ENCODE measurements at regions not wholly inside any gene's neighbourhood (a gene's known extent, or its start where the extent isn't known, plus 50 kb on each side); places are given as distances from the start of the nearest gene placed in this dataset.

DNA sequence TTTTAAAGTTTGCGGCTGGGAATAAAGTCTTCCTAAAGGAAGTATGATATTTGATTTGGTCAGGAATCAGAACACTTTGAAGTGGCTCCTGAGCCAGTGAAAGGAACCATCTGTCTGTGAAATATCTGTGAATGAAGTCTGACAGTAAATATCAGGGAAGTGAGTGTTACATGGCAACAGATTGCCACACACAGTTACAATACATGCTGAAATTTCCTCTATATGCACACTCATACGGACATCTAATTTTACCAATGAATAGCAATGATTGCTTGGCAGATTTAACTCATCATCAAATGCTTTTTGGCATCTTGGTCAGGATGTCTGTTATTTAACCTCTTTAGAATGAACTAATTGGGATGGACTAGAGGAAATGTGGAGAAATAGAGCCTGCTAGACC lies 1023.8 kb downstream of the FAT4 start:
- Histone ChIP-seq H3K9me3 (ENCODE audit: control insufficient read depth, low read length) (no peaks in the 10 kb centered on the region), H3K4me3 (ENCODE audit: low read length in 2 of 2) (no peak overlapping the region), H3K4me1 (ENCODE audit: control insufficient read depth in 1 of 2, insufficient read depth in 2 of 2, low read length in 2 of 2) (no peaks in the 10 kb centered on the region), H3K36me3 (ENCODE audit: control insufficient read depth in 1 of 2, insufficient read depth in 2 of 2, low read length in 1 of 2) (no peaks in the 10 kb centered on the region), H3K27me3 (ENCODE audit: control insufficient read depth in 1 of 2, insufficient read depth in 2 of 2, low read length in 1 of 2) (no peaks in the 10 kb centered on the region), H3K27ac (ENCODE audit: low read depth in 1 of 2, low read length in 2 of 2) (no peak overlapping the region)
- DNase-seq (no peak), ATAC-seq (ENCODE audit: low FRiP score) (no peak)
- WGBS, 2 donors: 76 to 77% methylated on average over 2 of the region's 2 CpGs
- intact Hi-C loops (cut with DNase I): no loop called here

DNA sequence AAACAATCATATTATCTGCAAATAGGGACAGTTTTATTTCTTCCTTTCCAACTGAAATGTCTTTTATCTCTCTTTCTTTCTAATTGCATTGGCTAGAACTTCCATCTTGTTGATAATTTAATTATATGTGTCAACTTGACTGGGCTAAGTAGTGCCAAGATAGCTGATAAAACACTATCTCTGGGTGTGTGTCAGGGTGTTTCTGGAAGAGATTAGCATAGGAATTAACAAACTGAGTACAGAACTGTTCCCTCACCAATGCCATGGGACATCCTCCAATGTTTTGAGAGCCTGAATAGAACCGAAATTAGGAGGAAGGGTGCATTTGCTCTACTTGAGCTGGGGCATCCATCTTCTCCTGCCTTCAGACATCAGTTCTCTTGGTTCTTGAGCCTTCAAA lies 1027.2 kb downstream of the FAT4 start:
- H3K27ac ChIP-seq (ENCODE audit: low read depth in 1 of 2, low read length in 2 of 2): no peak overlapping the region
- no peak for DNase-seq
- WGBS, 2 donors: 43 to 59% methylated on average over 1 of the region's 1 CpG
- intact Hi-C loops (cut with DNase I): no loop called here
- no peaks in the 10 kb centered on the region for H3K4me1 ChIP-seq (ENCODE audit: control insufficient read depth in 1 of 2, insufficient read depth in 2 of 2, low read length in 2 of 2)
- no peaks in the 10 kb centered on the region for H3K9me3 ChIP-seq (ENCODE audit: control insufficient read depth, low read length)
- H3K36me3 ChIP-seq (ENCODE audit: control insufficient read depth in 1 of 2, insufficient read depth in 2 of 2, low read length in 1 of 2): no peaks in the 10 kb centered on the region
- no peak overlapping the region for H3K4me3 ChIP-seq (ENCODE audit: low read length in 2 of 2)
- no peak for ATAC-seq (ENCODE audit: low FRiP score)
- H3K27me3 ChIP-seq (ENCODE audit: control insufficient read depth in 1 of 2, insufficient read depth in 2 of 2, low read length in 1 of 2): no peaks in the 10 kb centered on the region

DNA sequence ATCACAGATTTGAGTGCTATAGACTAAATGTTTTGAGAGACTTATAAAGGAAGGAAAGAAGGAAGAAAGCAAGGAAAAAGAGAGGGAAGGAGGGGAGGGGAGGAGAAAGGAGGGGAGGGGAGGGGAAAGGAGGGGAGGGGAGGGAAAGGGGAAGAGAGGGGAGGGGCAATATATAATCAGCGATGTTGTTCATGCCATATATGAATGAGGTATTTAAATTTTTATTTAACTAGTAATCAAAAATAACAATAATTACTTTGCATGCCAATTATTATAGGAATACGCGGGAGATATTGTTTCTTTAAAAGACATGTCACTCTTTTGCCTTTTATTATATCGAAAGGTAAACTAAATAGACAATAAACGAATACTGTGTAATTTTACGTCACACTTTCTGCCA lies 1029.7 kb downstream of the FAT4 start:
- H3K4me3 ChIP-seq (ENCODE audit: low read length in 2 of 2): no peak overlapping the region
- H3K27me3 ChIP-seq (ENCODE audit: control insufficient read depth in 1 of 2, insufficient read depth in 2 of 2, low read length in 1 of 2): no peaks in the 10 kb centered on the region
- 89 to 94% methylated on average over 6 of the region's 6 CpGs for WGBS, 2 donors
- intact Hi-C loops (cut with DNase I): no loop called here
- ATAC-seq (ENCODE audit: low FRiP score) (no peak), DNase-seq (no peak)
- H3K4me1 ChIP-seq (ENCODE audit: control insufficient read depth in 1 of 2, insufficient read depth in 2 of 2, low read length in 2 of 2): no peaks in the 10 kb centered on the region
- no peaks in the 10 kb centered on the region for H3K9me3 ChIP-seq (ENCODE audit: control insufficient read depth, low read length)
- no peaks in the 10 kb centered on the region for H3K36me3 ChIP-seq (ENCODE audit: control insufficient read depth in 1 of 2, insufficient read depth in 2 of 2, low read length in 1 of 2)
- H3K27ac ChIP-seq (ENCODE audit: low read depth in 1 of 2, low read length in 2 of 2): no peak overlapping the region

DNA sequence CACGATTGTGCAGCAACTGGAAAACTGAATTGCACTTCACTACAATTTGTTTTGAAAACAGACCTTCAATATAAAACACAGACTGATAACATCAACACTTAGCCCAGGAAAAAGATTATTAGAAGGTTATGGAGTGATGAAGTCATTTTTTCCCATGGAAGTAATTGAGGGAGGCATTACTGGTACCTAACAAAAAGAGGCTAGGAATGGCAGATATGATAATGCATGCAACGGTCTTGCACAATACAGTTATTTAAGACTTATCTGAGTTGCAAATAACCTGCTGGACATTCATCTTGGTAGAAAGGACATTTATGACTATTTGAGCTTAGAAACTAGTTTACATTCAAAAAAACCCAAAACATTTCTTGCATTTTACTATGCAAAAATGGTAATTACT lies 1031.9 kb downstream of the FAT4 start:
- no peaks in the 10 kb centered on the region for H3K9me3 ChIP-seq (ENCODE audit: control insufficient read depth, low read length)
- 80 to 84% methylated on average over 2 of the region's 2 CpGs for WGBS, 2 donors

DNA sequence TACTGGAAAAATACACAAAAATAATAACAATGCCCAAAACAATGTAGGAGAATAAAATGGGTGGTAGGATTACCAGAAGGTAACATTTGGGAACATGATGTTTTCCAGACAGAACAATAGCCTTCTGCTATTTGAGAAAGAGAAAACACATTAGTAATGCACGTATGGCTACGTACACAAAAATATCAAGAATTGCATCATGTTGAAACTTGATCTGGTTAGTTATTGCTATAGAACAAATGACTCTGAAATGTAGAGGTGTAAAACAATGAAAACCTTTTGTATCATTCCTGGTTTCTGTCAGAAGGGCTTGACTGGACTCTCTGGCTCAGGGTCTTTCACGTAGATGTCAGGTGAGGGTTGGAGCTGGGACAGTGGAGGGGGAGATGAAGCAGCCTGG lies 1040.0 kb downstream of the FAT4 start:
- no peaks in the 10 kb centered on the region for H3K4me1 ChIP-seq (ENCODE audit: control insufficient read depth in 1 of 2, insufficient read depth in 2 of 2, low read length in 2 of 2)
- no peaks in the 10 kb centered on the region for H3K36me3 ChIP-seq (ENCODE audit: control insufficient read depth in 1 of 2, insufficient read depth in 2 of 2, low read length in 1 of 2)
- no peaks in the 10 kb centered on the region for H3K27me3 ChIP-seq (ENCODE audit: control insufficient read depth in 1 of 2, insufficient read depth in 2 of 2, low read length in 1 of 2)
- ATAC-seq (ENCODE audit: low FRiP score): no peak
- H3K27ac ChIP-seq (ENCODE audit: low read depth in 1 of 2, low read length in 2 of 2): no peak overlapping the region
- no peak for DNase-seq
- WGBS, 2 donors: 87 to 90% methylated on average over 3 of the region's 3 CpGs
- intact Hi-C loops (cut with DNase I): no loop called here
- no peak overlapping the region for H3K4me3 ChIP-seq (ENCODE audit: low read length in 2 of 2)
- no peaks in the 10 kb centered on the region for H3K9me3 ChIP-seq (ENCODE audit: control insufficient read depth, low read length)

More for the DNA sequence above, 1031.9 kb downstream of the FAT4 start:
- Histone ChIP-seq H3K27ac (ENCODE audit: low read depth in 1 of 2, low read length in 2 of 2) (no peak overlapping the region), H3K4me1 (ENCODE audit: control insufficient read depth in 1 of 2, insufficient read depth in 2 of 2, low read length in 2 of 2) (no peaks in the 10 kb centered on the region), H3K27me3 (ENCODE audit: control insufficient read depth in 1 of 2, insufficient read depth in 2 of 2, low read length in 1 of 2) (no peaks in the 10 kb centered on the region), H3K36me3 (ENCODE audit: control insufficient read depth in 1 of 2, insufficient read depth in 2 of 2, low read length in 1 of 2) (no peaks in the 10 kb centered on the region), H3K4me3 (ENCODE audit: low read length in 2 of 2) (no peak overlapping the region)
- intact Hi-C loops (cut with DNase I): loop anchor here in 1 of 2 donors (5.0 kb wide), 1 partner anchor 39 kb away; no protein-coding TSS in a partner anchor
- no peak for DNase-seq
- ATAC-seq (ENCODE audit: low FRiP score): no peak

DNA sequence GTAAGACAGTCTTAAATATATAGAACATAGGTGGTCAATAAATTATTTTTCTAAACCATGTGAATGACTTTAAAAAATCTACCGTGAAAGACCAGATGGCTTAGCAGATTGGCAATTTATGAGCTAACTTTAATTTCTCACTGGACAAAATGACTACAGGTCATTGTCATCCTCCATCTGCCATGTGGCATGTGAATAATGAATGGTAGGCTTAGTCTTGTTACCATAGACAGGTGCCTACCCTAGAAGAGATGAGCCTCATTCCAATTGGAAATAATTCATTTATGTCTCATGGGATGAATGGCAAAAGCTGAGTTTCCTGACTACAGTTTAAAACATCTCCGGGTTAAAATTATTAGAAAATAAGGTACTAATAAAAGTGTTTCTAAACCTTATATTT lies 1043.3 kb downstream of the FAT4 start:
- H3K36me3 ChIP-seq (ENCODE audit: control insufficient read depth in 1 of 2, insufficient read depth in 2 of 2, low read length in 1 of 2): no peaks in the 10 kb centered on the region
- no peaks in the 10 kb centered on the region for H3K9me3 ChIP-seq (ENCODE audit: control insufficient read depth, low read length)
- no peak overlapping the region for H3K4me3 ChIP-seq (ENCODE audit: low read length in 2 of 2)
- H3K27me3 ChIP-seq (ENCODE audit: control insufficient read depth in 1 of 2, insufficient read depth in 2 of 2, low read length in 1 of 2): no peaks in the 10 kb centered on the region
- no peak overlapping the region for H3K27ac ChIP-seq (ENCODE audit: low read depth in 1 of 2, low read length in 2 of 2)
- H3K4me1 ChIP-seq (ENCODE audit: control insufficient read depth in 1 of 2, insufficient read depth in 2 of 2, low read length in 2 of 2): no peaks in the 10 kb centered on the region
- 88 to 91% methylated on average over 2 of the region's 2 CpGs for WGBS, 2 donors
- no peak for ATAC-seq (ENCODE audit: low FRiP score)
- no peak for DNase-seq
- intact Hi-C loops (cut with DNase I): no loop called here

DNA sequence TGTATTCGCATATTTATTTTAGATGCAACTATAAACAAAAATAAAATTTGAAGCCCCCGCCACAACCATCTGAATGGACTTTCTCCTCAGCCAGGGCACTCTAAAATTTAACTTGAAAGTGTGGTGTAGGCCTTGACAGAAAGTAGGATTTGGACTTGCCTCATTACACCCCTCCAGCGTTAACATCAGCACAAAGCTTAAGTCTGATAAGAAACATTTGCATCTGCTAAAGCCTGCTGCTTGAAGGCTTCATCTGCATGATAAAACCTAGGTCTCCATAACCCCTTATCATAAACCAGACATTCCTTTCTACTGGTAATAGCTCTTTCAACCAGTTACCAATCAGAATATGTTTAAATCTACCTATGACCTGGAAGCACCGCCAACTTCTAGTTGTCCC lies 1046.5 kb downstream of the FAT4 start:
- Histone ChIP-seq H3K4me3 (ENCODE audit: low read length in 2 of 2) (no peak overlapping the region), H3K27ac (ENCODE audit: low read depth in 1 of 2, low read length in 2 of 2) (no peak overlapping the region), H3K4me1 (ENCODE audit: control insufficient read depth in 1 of 2, insufficient read depth in 2 of 2, low read length in 2 of 2) (no peaks in the 10 kb centered on the region), H3K27me3 (ENCODE audit: control insufficient read depth in 1 of 2, insufficient read depth in 2 of 2, low read length in 1 of 2) (no peaks in the 10 kb centered on the region), H3K9me3 (ENCODE audit: control insufficient read depth, low read length) (no peaks in the 10 kb centered on the region), H3K36me3 (ENCODE audit: control insufficient read depth in 1 of 2, insufficient read depth in 2 of 2, low read length in 1 of 2) (no peaks in the 10 kb centered on the region)
- ATAC-seq (ENCODE audit: low FRiP score) (no peak), DNase-seq (no peak)
- WGBS, 2 donors: 69 to 87% methylated on average over 4 of the region's 4 CpGs
- intact Hi-C loops (cut with DNase I): no loop called here

DNA sequence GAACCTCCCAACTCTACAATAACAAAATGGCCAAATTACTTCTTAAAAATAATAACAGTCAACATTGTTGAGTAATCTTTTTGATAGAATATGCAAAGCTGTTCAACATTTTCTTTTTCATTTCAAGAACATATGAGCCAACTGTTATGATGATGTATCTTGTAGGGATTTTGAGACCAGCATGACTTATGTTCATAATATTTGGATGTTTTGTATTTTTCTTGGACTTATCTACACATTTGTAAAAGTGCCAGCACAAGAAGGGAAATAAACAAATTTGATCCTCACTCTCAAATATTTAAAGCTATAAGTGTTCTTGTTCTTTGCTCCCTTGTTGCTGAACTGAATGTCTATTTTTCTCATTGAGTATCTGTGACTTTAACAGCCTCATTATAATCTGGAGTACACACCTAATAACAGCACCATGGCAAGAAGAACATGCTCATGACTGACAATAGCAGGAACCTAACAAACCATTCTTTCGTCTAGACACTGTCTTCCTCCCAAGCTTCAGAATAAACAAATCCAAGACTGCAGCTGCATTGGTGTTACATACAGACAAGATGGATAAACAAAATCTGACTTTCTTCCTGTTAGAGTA lies 1049.7 kb downstream of the FAT4 start:
- H3K9me3 ChIP-seq (ENCODE audit: control insufficient read depth, low read length): no peaks in the 10 kb centered on the region
- 46 to 51% methylated on average over 1 of the region's 1 CpG for WGBS, 2 donors
- H3K27ac ChIP-seq (ENCODE audit: low read depth in 1 of 2, low read length in 2 of 2): no peak overlapping the region
- H3K4me1 ChIP-seq (ENCODE audit: control insufficient read depth in 1 of 2, insufficient read depth in 2 of 2, low read length in 2 of 2): no peaks in the 10 kb centered on the region
- H3K27me3 ChIP-seq (ENCODE audit: control insufficient read depth in 1 of 2, insufficient read depth in 2 of 2, low read length in 1 of 2): no peaks in the 10 kb centered on the region
- peak; percentile 65 for ATAC-seq (ENCODE audit: low FRiP score)
- H3K36me3 ChIP-seq (ENCODE audit: control insufficient read depth in 1 of 2, insufficient read depth in 2 of 2, low read length in 1 of 2): no peaks in the 10 kb centered on the region
- no peak overlapping the region for H3K4me3 ChIP-seq (ENCODE audit: low read length in 2 of 2)
- no peak for DNase-seq
- intact Hi-C loops (cut with DNase I): no loop called here

DNA sequence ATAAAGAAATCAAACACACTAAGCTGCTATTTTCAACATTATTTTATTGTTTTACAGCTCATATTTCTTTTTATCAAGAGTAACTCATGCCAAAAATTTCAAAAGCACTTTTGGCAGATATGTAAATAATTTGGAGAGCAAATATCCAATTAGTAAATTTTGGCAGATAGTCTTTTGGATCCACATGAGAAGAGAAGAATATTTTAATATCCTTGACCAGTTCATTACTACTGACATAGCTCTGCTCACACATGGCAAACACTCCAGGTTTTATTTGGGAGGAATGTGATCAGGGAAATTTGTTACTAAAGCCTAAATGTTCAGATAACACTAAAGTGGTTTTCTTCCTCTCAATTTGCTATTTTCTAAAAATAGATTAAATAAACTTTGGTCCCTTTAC lies 1054.3 kb downstream of the FAT4 start:
- intact Hi-C loops (cut with DNase I): no loop called here
- Histone ChIP-seq H3K4me1 (ENCODE audit: control insufficient read depth in 1 of 2, insufficient read depth in 2 of 2, low read length in 2 of 2) (no peaks in the 10 kb centered on the region), H3K27me3 (ENCODE audit: control insufficient read depth in 1 of 2, insufficient read depth in 2 of 2, low read length in 1 of 2) (no peaks in the 10 kb centered on the region), H3K36me3 (ENCODE audit: control insufficient read depth in 1 of 2, insufficient read depth in 2 of 2, low read length in 1 of 2) (no peaks in the 10 kb centered on the region), H3K9me3 (ENCODE audit: control insufficient read depth, low read length) (no peaks in the 10 kb centered on the region), H3K4me3 (ENCODE audit: low read length in 2 of 2) (no peak overlapping the region), H3K27ac (ENCODE audit: low read depth in 1 of 2, low read length in 2 of 2) (no peak overlapping the region)
- no peak for ATAC-seq (ENCODE audit: low FRiP score)
- DNase-seq: no peak
